Activated naive CD8-positive, alpha-beta T cell treated with anti-CD3 and anti-CD28 coated beads for 36 hours (primary cell): ENCODE measurements at regions not wholly inside any gene's neighbourhood (a gene's known extent, or its start where the extent isn't known, plus 50 kb on each side); places are given as distances from the start of the nearest gene placed in this dataset.

Experiments
- DNase-seq: peaks from one replicate; pipeline ENCODE4 v3.0.0; 2021
- H3K27ac Mint-ChIP-seq: one replicate; pipeline ENCODE4 v1.8.0; 2022; ENCODE audit warnings: mild to moderate bottlenecking, moderate library complexity, mixed read lengths
- H3K27me3 Mint-ChIP-seq: one replicate; pipeline ENCODE4 v1.8.0; 2022; ENCODE audit warnings: mild to moderate bottlenecking, mixed read lengths
- H3K36me3 Mint-ChIP-seq: one replicate; pipeline ENCODE4 v1.8.0; 2021; ENCODE audit warnings: mild to moderate bottlenecking, mixed read lengths
- H3K4me1 Mint-ChIP-seq: one replicate; pipeline ENCODE4 v1.8.0; 2021; ENCODE audit warnings: mixed read lengths
- H3K4me3 Mint-ChIP-seq: one replicate; pipeline ENCODE4 v1.8.0; 2022; ENCODE audit warnings: mild to moderate bottlenecking, moderate library complexity, mixed read lengths
- H3K9me3 Mint-ChIP-seq: one replicate; pipeline ENCODE4 v1.8.0; 2022; ENCODE audit warnings: mixed read lengths

DNA sequence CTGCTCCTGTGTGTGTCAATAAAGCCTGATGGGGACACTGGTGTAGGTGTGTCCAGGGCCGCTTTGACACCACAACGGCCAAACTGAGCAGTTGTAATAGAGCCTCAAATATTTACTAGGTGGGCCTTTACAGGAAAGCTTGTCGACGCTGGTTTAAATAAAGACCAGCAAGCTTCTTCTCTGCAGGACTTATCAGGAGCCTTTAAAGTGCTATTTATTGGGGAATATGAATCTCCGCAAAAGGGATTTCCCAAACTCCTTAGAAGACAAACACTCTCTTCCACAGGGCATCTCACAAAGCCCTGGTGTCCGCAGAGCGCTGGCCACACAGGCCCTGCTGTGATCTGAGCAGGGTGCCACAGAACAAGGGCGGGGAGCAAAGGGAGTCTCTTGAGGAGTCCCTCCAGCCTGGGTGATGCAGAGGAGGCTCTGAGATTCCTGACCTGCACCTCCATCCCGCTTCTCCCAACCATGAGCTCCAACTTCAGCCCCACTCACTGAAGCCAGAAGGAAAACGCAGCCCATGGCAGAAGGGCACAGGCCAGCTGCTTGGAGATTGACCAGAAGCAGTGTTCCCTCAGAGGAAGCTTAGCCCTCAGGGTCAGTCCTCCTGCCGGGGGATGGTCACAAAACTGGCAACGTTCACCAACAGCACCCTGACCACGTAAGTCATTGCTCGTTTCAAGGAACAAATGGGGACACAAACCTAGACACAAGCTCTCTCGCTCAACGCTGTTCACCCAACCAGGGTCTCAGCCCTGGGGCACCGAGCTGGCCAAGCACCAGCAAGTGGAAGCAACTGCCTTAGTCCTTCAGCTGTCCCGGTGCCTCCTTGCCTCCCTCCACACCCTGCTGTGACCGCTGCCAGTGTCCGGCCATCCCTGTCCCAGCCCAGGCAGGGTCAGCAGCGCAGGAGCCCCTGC is 129.5 kb downstream of the OAT start:
- Mint-ChIP-seq H3K9me3 (no peaks in the 10 kb centered on the region), H3K27ac (no peak overlapping the region), H3K27me3 (no peaks in the 10 kb centered on the region), H3K4me3 (no peak overlapping the region), H3K4me1 (no peaks in the 10 kb centered on the region), H3K36me3 (no peaks in the 10 kb centered on the region)
- DNase-seq, result no peak

DNA sequence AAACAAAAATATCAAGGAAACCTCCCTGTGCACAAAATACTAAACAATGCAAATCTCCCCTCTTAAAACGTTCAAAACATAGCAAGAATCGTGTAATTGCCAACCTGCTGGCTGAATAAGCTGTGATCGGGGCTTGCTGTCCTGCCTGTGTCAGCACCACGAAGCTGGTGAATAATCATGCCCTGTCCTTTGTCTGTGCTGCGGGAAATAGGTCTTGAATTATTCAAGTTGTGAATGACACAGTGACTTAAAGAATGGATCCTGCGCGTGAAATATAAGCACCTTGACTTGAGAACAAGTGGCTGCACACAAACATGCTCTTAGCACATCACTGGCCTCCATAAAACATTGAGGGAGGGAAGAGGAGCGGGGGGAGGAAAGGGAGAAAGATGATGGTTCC is 130.2 kb downstream of the OAT start:
- no peaks in the 10 kb centered on the region for H3K27me3 Mint-ChIP-seq
- no peak overlapping the region for H3K27ac Mint-ChIP-seq
- H3K9me3 Mint-ChIP-seq, result no peaks in the 10 kb centered on the region
- no peaks in the 10 kb centered on the region for H3K36me3 Mint-ChIP-seq
- H3K4me1 Mint-ChIP-seq, result no peaks in the 10 kb centered on the region
- no peak for DNase-seq
- no peak overlapping the region for H3K4me3 Mint-ChIP-seq

DNA sequence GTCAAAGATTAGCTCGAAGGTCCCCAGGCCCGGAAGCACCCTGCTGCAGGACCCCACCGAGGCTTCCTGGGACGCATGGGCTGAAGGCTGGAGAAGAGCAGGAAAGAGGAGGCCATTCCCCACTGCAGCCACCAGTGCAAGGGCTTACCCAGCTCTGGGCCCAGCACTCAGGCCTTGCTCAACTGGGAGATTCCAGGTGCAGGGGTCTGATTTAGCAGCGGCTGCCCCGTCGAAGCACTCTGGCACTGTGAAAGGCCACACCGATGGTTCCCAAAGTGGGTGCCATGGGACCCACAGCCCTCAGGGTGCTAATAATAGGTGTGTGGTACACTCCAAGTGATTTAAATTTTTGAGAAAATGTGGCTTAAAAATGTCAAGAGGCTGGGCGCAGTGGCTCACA is 130.9 kb downstream of the OAT start:
- H3K27ac Mint-ChIP-seq, result no peak overlapping the region
- no peaks in the 10 kb centered on the region for H3K27me3 Mint-ChIP-seq
- no peaks in the 10 kb centered on the region for H3K4me1 Mint-ChIP-seq
- no peak overlapping the region for H3K4me3 Mint-ChIP-seq
- DNase-seq, result no peak
- no peaks in the 10 kb centered on the region for H3K9me3 Mint-ChIP-seq
- no peaks in the 10 kb centered on the region for H3K36me3 Mint-ChIP-seq

DNA sequence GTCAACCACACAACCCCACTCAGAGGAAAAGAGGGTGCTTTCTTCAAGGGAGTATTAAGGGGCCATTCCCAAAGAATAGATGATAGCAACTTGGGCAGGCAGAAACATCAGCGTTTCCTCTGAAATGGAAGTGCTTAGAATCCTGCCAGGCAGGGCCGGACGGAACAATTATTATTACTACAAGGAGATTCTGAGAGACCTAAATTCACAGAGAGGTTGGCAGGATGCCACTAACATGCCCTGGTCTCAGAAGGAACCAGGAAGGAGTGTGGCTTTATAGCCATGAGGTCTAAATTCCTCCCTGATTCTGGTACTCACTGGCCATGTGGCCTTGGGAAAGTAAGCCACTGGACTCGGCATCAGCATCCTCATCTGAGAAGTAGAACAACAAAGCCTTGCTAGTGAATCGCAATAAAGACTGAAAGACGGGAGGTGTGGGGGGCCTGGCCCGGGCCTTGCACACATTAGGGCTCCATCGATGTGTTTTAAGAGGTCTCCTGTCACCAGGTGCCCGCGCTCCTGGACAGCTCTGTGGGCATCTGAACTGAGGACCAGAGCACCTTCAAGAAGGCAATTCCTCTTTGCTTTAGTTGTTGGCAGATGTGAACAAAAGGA is 131.5 kb downstream of the OAT start:
- no peak overlapping the region for H3K27ac Mint-ChIP-seq
- no peaks in the 10 kb centered on the region for H3K4me1 Mint-ChIP-seq
- H3K4me3 Mint-ChIP-seq, result no peak overlapping the region
- no peaks in the 10 kb centered on the region for H3K27me3 Mint-ChIP-seq
- DNase-seq, result no peak
- no peaks in the 10 kb centered on the region for H3K9me3 Mint-ChIP-seq
- H3K36me3 Mint-ChIP-seq, result no peaks in the 10 kb centered on the region

DNA sequence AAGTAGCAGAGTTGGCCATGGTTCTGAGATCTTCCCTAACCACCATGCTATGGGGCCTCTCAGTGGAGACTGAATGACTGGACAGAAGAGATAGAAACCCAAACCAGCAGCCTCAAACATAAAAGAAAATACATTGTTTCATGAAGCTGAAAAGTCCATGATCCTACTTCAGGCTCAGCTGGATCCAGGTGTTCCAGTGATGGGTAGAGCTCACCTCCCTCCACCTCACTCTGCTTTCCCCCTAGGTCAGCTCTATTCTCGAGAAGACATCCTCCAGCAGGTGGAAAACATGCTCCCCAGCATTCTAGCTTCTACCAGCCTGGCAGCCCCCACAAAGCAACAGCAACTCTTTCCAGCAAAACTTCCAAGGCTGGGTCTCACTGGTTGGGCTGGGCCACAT is 132.1 kb downstream of the OAT start:
- Mint-ChIP-seq H3K4me1 (no peaks in the 10 kb centered on the region), H3K4me3 (no peak overlapping the region), H3K36me3 (no peaks in the 10 kb centered on the region), H3K27ac (no peak overlapping the region), H3K27me3 (no peaks in the 10 kb centered on the region), H3K9me3 (no peaks in the 10 kb centered on the region)
- no peak for DNase-seq

DNA sequence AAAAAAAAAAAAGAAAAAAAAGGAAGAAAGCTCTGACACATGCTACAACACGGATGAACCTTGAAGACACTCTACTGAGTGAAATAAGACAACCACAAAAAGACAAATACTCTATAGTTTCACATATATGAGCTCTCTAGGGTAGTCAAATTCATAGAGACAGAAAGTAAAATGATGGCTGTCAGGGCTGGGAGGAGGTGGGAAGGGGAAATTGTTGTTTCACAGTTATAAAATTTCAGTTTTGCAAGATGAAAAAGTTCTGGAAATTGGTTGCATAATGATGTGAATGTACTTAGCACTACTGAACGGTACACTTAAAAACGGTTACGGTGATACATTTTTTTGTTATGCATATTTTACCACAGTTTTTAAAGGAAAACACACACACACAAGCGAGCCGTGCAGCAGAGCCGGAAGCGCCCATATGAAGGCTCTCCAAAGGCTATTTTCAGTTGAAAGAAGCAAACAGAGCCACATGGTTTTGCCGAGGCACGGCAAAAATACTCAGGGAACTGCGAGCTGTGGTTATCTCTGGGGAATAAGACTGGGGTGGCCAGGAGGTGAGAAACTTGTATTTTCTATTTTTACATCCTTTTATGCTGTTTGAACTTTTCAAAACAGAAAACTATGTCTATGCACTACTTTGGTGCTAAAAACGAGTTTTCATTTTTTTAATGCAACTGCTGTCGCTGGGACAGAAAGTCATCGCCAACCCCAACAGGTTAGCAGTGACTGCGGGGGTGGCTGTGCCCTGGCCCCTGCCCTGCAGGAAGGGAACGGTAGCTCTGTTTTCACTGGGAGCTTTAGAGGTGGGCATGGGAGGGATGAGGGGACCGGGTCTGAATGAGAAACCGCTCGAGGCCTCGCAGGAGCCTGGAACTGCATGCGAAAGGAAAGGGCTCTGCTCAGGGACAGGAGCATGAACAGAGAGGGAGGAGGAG is 132.9 kb downstream of the OAT start:
- no peak overlapping the region for H3K4me3 Mint-ChIP-seq
- no peaks in the 10 kb centered on the region for H3K9me3 Mint-ChIP-seq
- H3K4me1 Mint-ChIP-seq, result no peaks in the 10 kb centered on the region
- H3K36me3 Mint-ChIP-seq, result no peaks in the 10 kb centered on the region
- H3K27ac Mint-ChIP-seq, result peak overlapping the region; percentile 25
- DNase-seq, result no peak
- H3K27me3 Mint-ChIP-seq, result no peaks in the 10 kb centered on the region

DNA sequence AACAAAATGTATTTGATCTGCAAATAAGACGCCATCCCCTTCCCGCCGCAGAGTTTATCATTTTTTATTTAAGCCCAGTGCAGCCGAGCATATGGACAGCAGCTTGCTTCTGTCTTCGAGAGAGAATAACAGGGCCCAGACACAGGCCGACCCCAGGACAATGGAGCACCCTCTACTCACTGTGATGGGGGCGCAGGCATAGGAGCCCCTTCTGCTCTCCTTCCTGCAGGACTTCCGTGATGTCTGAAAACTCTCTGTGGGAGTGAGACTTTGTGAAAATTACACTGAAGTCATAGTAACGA is 134.8 kb downstream of the OAT start:
- Mint-ChIP-seq H3K4me1 (no peaks in the 10 kb centered on the region), H3K36me3 (no peaks in the 10 kb centered on the region), H3K27me3 (no peaks in the 10 kb centered on the region), H3K27ac (no peak overlapping the region), H3K9me3 (no peaks in the 10 kb centered on the region), H3K4me3 (no peak overlapping the region)
- DNase-seq, result no peak

DNA sequence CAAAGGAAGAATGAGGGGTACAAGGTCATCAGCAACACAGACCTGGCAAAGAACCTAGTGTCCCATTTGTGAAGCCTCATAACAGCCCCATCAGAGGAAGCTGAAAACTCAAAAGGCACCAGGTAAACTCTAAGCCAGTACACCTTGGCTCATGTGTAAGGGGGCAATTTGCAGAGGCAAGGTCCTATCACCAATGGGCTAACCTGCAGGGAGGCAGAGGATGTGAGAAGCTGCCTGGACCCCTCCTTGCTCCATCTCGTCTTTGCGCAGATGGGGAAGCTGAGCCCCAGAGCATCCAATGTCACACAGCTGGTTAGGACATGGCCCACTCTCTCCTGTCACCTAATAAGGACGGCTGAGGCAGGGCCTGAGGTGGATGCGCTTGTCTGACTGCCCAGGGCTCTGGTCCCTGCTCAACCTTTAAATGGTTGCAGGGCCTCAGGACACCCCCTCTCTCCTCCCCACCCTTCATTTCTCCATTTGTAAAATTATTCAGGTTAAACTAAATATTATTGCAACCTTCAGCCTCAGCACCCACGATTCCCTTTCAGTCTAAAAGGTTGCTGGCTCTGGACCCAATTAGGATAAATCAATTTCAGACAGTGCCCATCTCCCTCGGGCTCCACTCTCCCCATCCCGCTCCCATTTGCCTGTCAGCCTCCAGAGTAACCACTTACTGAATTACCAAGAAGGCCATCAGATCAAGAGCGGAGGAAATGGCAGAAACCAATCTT is 135.3 kb downstream of the OAT start:
- H3K9me3 Mint-ChIP-seq, result no peaks in the 10 kb centered on the region
- no peaks in the 10 kb centered on the region for H3K27me3 Mint-ChIP-seq
- no peaks in the 10 kb centered on the region for H3K36me3 Mint-ChIP-seq
- H3K4me3 Mint-ChIP-seq, result no peak overlapping the region
- no peak overlapping the region for H3K27ac Mint-ChIP-seq
- no peaks in the 10 kb centered on the region for H3K4me1 Mint-ChIP-seq
- DNase-seq, result no peak

DNA sequence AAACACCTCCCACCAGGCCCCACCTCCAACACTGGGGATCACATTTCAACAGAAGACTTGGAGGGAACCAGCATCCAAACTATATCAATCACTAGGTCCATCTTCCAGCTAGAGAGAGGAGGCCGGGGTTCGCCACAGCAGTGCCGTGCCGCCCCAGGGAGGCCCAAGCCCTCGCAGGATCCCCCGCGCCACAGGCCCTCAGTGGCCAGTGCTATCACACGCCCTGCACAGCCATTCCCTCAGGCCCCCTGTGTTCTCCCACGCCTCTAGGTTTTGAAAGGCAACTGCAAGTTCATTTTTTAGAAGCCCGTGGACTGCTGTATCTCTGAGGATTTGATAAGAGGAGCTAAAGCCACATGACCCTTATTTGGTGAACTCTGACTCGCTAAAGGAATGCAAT is 136.4 kb downstream of the OAT start:
- H3K27ac Mint-ChIP-seq, result no peak overlapping the region
- H3K36me3 Mint-ChIP-seq, result no peaks in the 10 kb centered on the region
- H3K9me3 Mint-ChIP-seq, result no peaks in the 10 kb centered on the region
- no peak for DNase-seq
- no peaks in the 10 kb centered on the region for H3K27me3 Mint-ChIP-seq
- no peaks in the 10 kb centered on the region for H3K4me1 Mint-ChIP-seq
- H3K4me3 Mint-ChIP-seq, result no peak overlapping the region

DNA sequence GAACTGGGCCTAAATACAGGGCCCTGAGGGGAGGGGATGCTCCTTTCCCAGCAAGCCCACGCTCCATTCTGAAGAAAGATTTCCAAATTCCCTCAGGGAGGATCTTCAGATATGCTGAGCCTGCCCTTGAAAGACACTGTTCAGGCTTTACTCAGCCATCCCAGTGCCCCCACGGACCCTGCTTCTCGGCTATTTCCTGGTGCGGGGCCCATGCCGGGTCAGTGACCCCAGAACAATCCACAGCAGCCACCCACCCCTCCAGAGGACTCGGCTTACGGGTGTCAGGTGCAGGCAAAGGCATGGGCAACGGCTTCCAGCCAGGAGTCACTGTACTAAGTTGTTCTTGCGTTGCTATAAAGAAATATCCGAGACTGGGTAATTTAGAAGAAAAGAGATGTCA is 137.1 kb downstream of the OAT start:
- DNase-seq, result no peak
- Mint-ChIP-seq H3K27me3 (no peaks in the 10 kb centered on the region), H3K36me3 (no peaks in the 10 kb centered on the region), H3K9me3 (no peaks in the 10 kb centered on the region), H3K4me3 (no peak overlapping the region), H3K27ac (no peak overlapping the region), H3K4me1 (no peaks in the 10 kb centered on the region)

DNA sequence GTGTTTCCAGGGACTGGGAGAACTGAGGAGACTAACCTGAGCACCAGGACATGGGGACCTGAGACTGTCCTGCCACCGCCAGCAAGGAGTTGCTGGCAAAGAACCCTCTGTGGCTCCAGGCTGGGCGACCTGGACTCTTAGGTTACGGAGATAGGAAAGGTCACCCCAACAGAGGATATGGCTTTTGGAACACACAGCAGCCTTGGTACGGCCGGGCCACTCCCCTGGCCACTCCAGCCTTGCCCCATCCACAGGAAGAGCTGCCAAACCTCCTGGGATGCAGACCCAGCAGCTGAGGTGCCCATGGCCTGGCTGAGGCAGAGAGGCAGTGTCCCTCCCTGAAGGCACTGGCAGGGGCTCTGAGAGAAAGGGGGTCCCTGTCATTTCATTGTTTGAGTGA is 137.8 kb downstream of the OAT start:
- no peaks in the 10 kb centered on the region for H3K4me1 Mint-ChIP-seq
- no peak overlapping the region for H3K4me3 Mint-ChIP-seq
- H3K9me3 Mint-ChIP-seq, result no peaks in the 10 kb centered on the region
- H3K27ac Mint-ChIP-seq, result no peak overlapping the region
- no peaks in the 10 kb centered on the region for H3K36me3 Mint-ChIP-seq
- H3K27me3 Mint-ChIP-seq, result no peaks in the 10 kb centered on the region
- DNase-seq, result no peak

DNA sequence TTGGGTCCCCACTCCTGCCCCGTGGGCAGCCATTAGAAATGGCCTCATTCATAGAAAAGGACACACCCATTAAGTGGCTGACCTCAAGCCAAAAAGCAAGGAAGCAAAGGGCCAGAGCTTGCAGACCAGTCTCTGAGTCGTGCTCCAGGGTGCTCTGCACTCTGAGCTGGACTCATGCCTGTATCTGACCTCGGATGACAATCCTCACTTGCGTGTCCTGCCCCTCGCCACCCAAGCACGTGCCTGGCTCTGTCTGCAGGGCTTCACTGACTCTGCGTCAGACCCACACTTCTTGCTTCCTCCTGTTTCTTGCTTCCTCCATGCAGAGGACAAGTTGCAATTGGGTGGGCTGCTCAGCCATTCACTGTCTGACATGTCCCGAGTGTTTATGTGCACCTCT is 138.8 kb downstream of the OAT start:
- no peaks in the 10 kb centered on the region for H3K27me3 Mint-ChIP-seq

DNA sequence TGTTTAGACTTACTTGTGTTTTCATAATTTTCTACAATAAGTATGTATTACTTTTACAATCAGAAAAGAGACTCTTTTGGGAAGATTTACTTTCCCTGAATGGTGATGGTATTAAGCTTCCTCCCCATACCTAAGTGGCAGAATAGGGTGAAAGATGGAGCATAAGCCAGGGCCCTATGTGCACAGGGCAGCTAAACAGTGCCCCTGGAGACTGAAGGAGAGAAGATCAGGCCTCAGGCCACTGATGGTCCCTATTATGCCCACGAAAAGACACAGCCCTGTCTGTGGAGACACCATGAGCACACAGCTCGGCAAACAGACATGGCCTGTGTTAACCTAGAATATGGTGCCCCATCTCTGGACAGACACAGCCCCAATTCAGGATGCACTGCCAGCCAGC is 139.4 kb downstream of the OAT start:
- Mint-ChIP-seq H3K27ac (no peak overlapping the region), H3K9me3 (peaks cover under 1% of the 10 kb centered on the region), H3K36me3 (no peaks in the 10 kb centered on the region), H3K4me1 (no peaks in the 10 kb centered on the region), H3K27me3 (no peaks in the 10 kb centered on the region), H3K4me3 (no peak overlapping the region)
- DNase-seq, result no peak

More for the DNA sequence above, 138.8 kb downstream of the OAT start:
- H3K9me3 Mint-ChIP-seq, result no peaks in the 10 kb centered on the region
- no peak for DNase-seq
- H3K4me1 Mint-ChIP-seq, result no peaks in the 10 kb centered on the region
- H3K4me3 Mint-ChIP-seq, result no peak overlapping the region
- H3K27ac Mint-ChIP-seq, result no peak overlapping the region
- H3K36me3 Mint-ChIP-seq, result no peaks in the 10 kb centered on the region

DNA sequence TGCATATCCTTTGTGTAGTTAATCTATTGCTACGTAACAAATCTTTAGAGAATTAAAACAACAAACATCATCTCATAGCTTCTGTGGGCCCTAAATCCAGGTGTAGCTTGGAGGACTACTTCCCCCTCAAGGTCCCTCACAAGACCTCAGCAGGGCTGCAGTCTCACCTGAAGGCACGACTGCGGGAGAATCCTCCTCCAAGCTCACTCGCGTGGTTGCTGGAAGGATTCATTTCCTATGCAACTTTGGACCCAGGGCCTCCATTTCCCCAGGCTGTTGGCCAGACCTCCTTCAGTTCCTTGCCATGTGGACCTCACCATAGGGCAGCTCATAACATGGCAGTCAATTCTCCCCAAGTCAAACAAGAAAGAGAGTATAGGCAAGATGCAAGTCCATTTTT is 140.4 kb downstream of the OAT start:
- DNase-seq, result no peak
- Mint-ChIP-seq H3K27me3 (no peaks in the 10 kb centered on the region), H3K4me3 (no peak overlapping the region), H3K9me3 (peaks cover 2% of the 10 kb centered on the region), H3K36me3 (no peaks in the 10 kb centered on the region), H3K27ac (no peak overlapping the region), H3K4me1 (no peaks in the 10 kb centered on the region)

DNA sequence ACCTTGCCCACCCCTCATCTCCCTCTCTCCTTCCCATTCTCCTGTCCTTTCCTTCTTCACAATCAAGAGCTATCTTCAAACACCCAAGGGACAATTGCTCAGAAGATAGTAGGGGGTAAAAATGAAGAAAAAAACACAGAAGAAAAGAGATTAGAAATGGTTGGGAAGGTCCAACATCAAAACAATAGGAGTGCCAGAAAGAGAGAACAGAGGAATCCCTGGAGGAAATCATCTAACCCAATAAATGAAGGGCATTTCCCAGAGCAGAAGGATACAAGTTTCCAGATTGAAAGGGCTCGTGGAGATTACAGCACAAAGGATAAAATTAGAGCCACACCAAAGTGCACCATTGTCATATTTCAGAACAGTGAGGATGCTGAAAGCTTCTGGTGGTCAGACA is 145.6 kb downstream of the OAT start:
- Mint-ChIP-seq H3K4me3 (no peak overlapping the region), H3K36me3 (no peaks in the 10 kb centered on the region), H3K4me1 (no peaks in the 10 kb centered on the region), H3K9me3 (peaks cover 6% of the 10 kb centered on the region), H3K27ac (no peak overlapping the region), H3K27me3 (no peaks in the 10 kb centered on the region)
- no peak for DNase-seq
